Activated naive CD8-positive, alpha-beta T cell treated with anti-CD3 and anti-CD28 coated beads, Interleukin-2, amount 10 ng/mL, durations not matched to agents 7 days and 5 days (primary cell): ENCODE measurements at regions not wholly inside any gene's neighbourhood (a gene's known extent, or its start where the extent isn't known, plus 50 kb on each side); places are given as distances from the start of the nearest gene placed in this dataset.
A peak's percentile ranks its signal among the peaks of the same experiment; 100 is the strongest.
"Not testable (repeated sequence)": the region's sequence is repeated elsewhere in the genome, so short reads cannot be mapped to it uniquely, and the experiment has no call there.

Source experiments
- ATAC-seq: fragments of 150-1000 bp; cut with Tn5 transposase; one replicate; pipeline ENCODE4 v1.10.0; 2021; ENCODE audit warnings: low read depth, moderate library complexity
- POLR2A ChIA-PET: fragments of 350-600 bp; sonication (Branson Sonifier 250); formaldehyde crosslinking; loops from one replicate; lab custom pipeline; 2021; ENCODE audit warnings: antibody characterized with exemption; lab: Charles Lee
- DNase-seq: peaks from one replicate; pipeline ENCODE4 v3.0.0; 2021
- H3K27ac Mint-ChIP-seq: one replicate; pipeline ENCODE4 v1.8.0; 2022; ENCODE audit warnings: mild to moderate bottlenecking, mixed read lengths
- H3K27me3 Mint-ChIP-seq: one replicate; pipeline ENCODE4 v1.8.0; 2022; ENCODE audit warnings: mild to moderate bottlenecking, moderate library complexity, mixed read lengths
- H3K36me3 Mint-ChIP-seq: one replicate; pipeline ENCODE4 v1.8.0; 2021; ENCODE audit warnings: mild to moderate bottlenecking, mixed read lengths
- H3K4me1 Mint-ChIP-seq: one replicate; pipeline ENCODE4 v1.8.0; 2021; ENCODE audit warnings: mixed read lengths
- H3K4me3 Mint-ChIP-seq: one replicate; pipeline ENCODE4 v1.8.0; 2022; ENCODE audit warnings: mild to moderate bottlenecking, moderate library complexity, mixed read lengths
- H3K9me3 Mint-ChIP-seq: one replicate; pipeline ENCODE4 v1.8.0; 2021; ENCODE audit warnings: mixed read lengths

DNA sequence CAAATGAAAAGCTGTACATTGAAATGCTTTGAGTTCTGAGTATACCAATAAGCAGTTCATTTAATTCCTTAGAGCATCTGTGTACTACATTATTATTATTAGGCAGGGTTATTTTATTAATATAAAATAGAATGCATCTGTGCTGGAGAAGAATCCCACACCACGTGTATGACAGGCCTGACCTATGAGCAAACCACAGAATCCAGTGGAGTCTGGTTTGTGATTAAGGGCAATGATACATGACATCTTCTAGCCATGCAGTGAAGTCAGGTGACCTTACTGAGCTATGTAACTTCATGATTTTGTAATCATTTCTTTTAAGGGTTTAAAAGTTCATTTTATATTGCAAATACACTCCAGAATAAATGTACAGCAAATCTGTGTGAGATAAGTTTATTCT, 1165.0 kb upstream of the TENM3 start:
- no peaks in the 10 kb centered on the region for H3K4me1 Mint-ChIP-seq
- H3K27me3 Mint-ChIP-seq = no peaks in the 10 kb centered on the region
- POLR2A ChIA-PET = no interaction called here
- no peak overlapping the region for H3K27ac Mint-ChIP-seq
- H3K4me3 Mint-ChIP-seq = no peak overlapping the region
- DNase-seq = no peak
- no peak for ATAC-seq
- no peaks in the 10 kb centered on the region for H3K36me3 Mint-ChIP-seq
- no peaks in the 10 kb centered on the region for H3K9me3 Mint-ChIP-seq

DNA sequence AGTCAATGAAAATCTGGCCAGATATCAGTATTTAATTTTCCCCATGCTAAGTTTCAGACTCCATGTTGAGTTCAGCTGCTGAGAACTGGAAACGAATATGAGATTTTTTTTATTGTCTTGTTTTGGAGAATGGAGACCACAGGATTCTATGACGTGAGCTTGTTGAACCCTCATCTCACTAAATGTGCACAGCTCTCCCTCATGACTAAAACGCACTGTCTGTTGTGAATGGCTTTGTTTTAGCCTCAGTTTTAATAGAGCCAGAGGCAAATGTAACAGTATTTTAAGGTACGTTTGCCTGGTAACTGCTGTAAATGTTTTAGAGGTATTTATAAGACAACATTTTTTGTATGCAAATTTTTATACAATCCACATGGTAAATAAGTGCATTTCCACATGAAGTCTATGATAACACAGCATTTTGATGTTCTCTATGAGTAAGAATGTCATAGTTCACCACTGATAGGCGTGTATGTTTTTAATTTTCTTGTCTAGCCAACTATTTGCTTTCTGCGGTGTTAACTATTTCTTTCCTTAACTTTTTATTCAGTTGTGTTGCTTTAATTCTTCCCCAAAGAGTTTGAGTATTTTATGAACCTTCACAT, 1159.3 kb upstream of the TENM3 start:
- no peak for ATAC-seq
- Mint-ChIP-seq H3K27me3 (no peaks in the 10 kb centered on the region), H3K27ac (no peak overlapping the region), H3K4me1 (no peaks in the 10 kb centered on the region), H3K9me3 (no peaks in the 10 kb centered on the region), H3K36me3 (no peaks in the 10 kb centered on the region), H3K4me3 (no peak overlapping the region)
- no peak for DNase-seq
- POLR2A ChIA-PET = no interaction called here

DNA sequence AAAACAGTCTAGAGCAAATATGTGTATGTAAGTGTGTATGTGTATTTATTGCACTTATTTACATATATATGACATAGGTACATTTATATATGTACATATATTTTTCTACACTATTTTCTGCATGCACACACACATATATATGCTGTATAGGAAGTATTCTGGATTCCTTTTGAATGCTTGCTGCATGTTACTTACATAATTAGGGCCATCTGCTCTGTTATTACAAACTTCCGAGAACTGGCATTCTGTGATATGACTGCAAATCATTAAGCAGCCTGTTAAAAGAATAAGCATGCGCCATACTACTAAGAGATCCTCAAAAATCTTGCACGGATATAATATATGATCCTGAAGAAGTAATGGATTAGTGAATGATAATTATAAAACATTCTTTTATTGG, 1157.6 kb upstream of the TENM3 start:
- Mint-ChIP-seq H3K4me3 (no peak overlapping the region), H3K36me3 (no peaks in the 10 kb centered on the region), H3K4me1 (no peaks in the 10 kb centered on the region), H3K27me3 (no peaks in the 10 kb centered on the region), H3K9me3 (no peaks in the 10 kb centered on the region), H3K27ac (no peak overlapping the region)
- DNase-seq (no peak), ATAC-seq (no peak)
- POLR2A ChIA-PET = no interaction called here

DNA sequence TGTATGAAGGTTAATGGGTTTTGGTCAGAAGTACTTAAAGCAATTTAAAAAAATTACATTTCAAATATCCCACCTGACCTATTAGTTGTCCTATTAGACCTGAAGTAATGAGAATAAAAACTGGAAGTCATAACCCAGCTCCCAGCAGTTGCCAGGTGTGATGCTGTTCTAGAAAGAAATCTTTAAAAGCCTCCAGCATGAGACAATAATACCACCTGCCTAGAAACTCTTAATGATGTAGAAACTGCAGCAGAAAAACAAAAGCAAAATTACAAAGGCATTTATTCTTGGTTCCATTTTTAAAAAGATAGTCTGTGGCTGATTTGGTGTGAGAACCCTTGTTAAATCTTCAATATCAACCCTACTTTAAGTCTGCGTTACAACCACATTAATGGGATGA, 1137.7 kb upstream of the TENM3 start:
- Mint-ChIP-seq H3K9me3 (no peaks in the 10 kb centered on the region), H3K27me3 (no peaks in the 10 kb centered on the region), H3K36me3 (no peaks in the 10 kb centered on the region), H3K4me1 (no peaks in the 10 kb centered on the region), H3K27ac (no peak overlapping the region), H3K4me3 (no peak overlapping the region)
- DNase-seq (no peak), ATAC-seq (no peak)
- POLR2A ChIA-PET = no interaction called here

DNA sequence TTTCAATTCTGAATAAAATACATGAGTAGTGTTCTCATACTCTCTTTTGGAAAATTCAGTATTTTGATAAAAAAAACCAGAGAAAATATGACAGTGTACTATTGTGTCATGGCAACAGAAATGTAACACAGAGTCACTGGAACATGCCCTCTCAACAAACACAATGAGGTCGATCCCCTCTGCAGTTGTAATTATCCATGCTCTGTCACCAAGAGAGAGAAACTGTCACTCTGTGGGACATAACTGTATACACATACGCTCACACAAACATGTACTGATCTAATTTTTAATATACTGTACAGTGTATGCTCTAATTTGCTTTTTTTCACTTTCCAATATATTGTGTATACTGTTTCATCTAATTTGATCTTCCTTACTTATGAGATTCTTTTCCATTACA, 1136.8 kb upstream of the TENM3 start:
- H3K36me3 Mint-ChIP-seq = no peaks in the 10 kb centered on the region
- POLR2A ChIA-PET = no interaction called here
- no peaks in the 10 kb centered on the region for H3K27me3 Mint-ChIP-seq
- no peak overlapping the region for H3K27ac Mint-ChIP-seq
- H3K9me3 Mint-ChIP-seq = no peaks in the 10 kb centered on the region
- H3K4me3 Mint-ChIP-seq = no peak overlapping the region
- no peaks in the 10 kb centered on the region for H3K4me1 Mint-ChIP-seq
- ATAC-seq (no peak), DNase-seq (no peak)

DNA sequence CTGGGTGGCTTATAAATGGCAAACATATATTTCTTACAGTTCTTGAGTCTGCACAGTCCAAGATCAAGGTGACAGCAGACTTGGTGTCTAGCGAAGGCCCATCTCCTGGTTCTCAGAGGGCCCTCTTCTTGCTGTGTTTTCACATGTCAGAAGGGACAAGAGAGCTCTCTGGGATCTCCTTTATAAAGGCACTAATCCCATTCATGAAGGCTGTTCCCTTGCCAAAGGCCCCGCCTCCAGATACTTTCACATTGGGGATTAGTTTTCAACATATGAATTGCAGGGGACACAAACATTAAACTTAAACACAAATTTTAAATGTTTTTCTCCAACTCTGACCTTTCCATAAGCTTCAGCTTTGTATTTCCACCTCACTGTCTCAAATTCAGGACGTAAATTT, 1135.0 kb upstream of the TENM3 start:
- Mint-ChIP-seq H3K27ac (no peak overlapping the region), H3K36me3 (no peaks in the 10 kb centered on the region), H3K27me3 (no peaks in the 10 kb centered on the region), H3K9me3 (no peaks in the 10 kb centered on the region), H3K4me3 (no peak overlapping the region), H3K4me1 (no peaks in the 10 kb centered on the region)
- ATAC-seq (no peak), DNase-seq (no peak)
- POLR2A ChIA-PET = no interaction called here

DNA sequence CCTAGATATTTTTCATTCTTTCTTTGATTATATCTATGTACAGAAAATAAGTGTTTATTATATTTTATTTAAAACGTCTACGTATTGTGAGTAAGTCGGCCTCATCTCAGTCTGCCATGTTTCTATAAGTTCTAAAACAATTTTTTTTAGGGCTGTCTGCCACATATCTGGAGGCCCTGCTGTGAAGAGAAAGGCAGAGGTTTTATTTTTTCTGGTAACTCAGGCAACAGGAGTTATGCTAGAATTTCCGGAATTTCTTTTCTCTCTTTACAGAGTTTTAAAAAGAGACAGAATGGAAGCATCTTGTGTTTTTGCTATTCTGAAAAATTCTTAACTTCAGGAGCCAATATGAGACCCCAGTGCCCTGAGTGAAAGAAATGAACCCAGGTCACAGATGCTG, 1124.0 kb upstream of the TENM3 start:
- H3K4me3 Mint-ChIP-seq = no peak overlapping the region
- no peaks in the 10 kb centered on the region for H3K9me3 Mint-ChIP-seq
- H3K36me3 Mint-ChIP-seq = no peaks in the 10 kb centered on the region
- POLR2A ChIA-PET = no interaction called here
- ATAC-seq = no peak
- DNase-seq = no peak
- no peak overlapping the region for H3K27ac Mint-ChIP-seq
- no peaks in the 10 kb centered on the region for H3K4me1 Mint-ChIP-seq
- H3K27me3 Mint-ChIP-seq = no peaks in the 10 kb centered on the region

DNA sequence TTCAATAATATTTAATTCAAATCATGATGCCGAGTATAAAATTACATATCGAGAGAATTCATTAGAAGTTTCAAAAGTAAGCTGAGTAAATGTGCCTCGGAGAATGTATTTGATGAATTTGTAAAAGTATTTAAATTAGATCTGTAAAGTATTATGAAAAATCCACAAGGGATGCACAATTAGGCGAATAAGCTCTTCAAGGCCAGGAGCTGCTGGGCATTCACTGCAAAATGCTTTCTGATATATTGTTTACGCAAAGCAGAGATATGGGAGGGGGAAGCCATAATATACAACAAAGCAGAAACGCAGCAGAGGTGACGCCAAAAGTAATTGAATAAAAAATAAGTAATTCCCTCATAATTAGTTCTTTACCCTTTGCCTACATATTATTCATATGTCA, 1121.5 kb upstream of the TENM3 start:
- POLR2A ChIA-PET = no interaction called here
- Mint-ChIP-seq H3K9me3 (no peaks in the 10 kb centered on the region), H3K27me3 (no peaks in the 10 kb centered on the region), H3K36me3 (no peaks in the 10 kb centered on the region), H3K4me1 (no peaks in the 10 kb centered on the region), H3K4me3 (no peak overlapping the region), H3K27ac (no peak overlapping the region)
- DNase-seq (no peak), ATAC-seq (no peak)

DNA sequence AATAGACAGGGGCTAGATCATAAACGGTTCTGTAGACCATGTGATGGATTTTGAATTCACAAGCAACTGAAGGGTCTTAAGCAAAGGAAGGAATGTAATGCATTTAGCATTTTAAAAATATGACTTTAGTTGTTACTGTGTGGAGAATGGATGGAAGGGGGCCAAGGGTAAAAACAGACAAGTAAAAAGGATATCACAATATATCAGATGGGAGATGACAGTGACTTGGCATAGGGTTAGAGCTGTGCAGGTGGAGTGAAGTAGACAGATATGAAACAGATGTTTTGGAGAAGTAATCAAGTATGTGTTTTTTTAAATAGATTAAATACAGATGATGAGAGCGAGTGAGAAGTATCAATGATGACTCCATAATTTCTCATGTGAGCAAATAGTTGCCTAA, 1116.0 kb upstream of the TENM3 start:
- Mint-ChIP-seq H3K9me3 (peaks cover 4% of the 10 kb centered on the region), H3K4me1 (no peaks in the 10 kb centered on the region), H3K27me3 (no peaks in the 10 kb centered on the region), H3K27ac (no peak overlapping the region), H3K36me3 (no peaks in the 10 kb centered on the region), H3K4me3 (no peak overlapping the region)
- POLR2A ChIA-PET = no interaction called here
- DNase-seq (no peak), ATAC-seq (no peak)

DNA sequence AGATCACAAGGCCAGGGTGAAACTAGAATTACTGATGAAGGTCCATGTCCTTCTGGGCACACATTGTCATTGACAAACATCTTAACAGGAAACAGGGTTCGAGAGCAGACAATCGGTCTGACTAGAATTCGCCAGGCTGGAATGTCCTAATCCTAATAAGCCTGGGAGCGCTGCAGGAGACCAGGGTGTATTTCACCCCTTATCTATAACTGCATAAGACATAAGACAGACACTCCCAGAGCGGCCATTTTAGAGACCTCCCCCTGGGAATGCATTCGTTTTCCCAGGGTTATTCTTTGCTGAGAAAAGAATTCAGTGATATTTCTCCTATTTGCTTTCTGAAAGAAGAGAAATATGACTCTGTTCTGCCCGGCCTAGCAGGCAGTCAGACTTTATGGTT, 1112.9 kb upstream of the TENM3 start:
- POLR2A ChIA-PET, H3K36me3 Mint-ChIP-seq, H3K27ac Mint-ChIP-seq, H3K9me3 Mint-ChIP-seq, ATAC-seq, H3K4me3 Mint-ChIP-seq, DNase-seq, H3K27me3 Mint-ChIP-seq, H3K4me1 Mint-ChIP-seq: not testable (repeated sequence)

DNA sequence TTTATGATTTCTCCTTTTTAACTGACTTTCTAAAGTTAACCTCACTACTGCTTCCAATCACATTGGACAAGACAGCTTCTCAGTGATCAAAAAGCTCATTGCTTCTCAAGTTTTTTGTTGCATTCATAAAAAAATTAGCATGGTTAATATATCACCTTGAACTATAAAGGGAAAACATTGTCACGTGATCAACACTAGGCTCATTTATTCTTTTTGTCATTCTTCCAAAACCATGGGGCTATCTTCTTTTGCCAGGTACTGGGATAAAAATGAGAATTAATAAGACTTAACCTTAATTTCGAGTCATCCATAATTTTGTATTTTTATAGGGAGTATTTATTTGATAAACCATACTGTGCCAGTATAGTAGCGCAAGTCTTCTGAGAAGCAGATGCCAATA, 1105.9 kb upstream of the TENM3 start:
- Mint-ChIP-seq H3K27me3 (no peaks in the 10 kb centered on the region), H3K4me3 (no peak overlapping the region), H3K4me1 (no peaks in the 10 kb centered on the region), H3K27ac (no peak overlapping the region), H3K9me3 (no peaks in the 10 kb centered on the region), H3K36me3 (no peaks in the 10 kb centered on the region)
- no peak for ATAC-seq
- DNase-seq = no peak
- POLR2A ChIA-PET = no interaction called here

DNA sequence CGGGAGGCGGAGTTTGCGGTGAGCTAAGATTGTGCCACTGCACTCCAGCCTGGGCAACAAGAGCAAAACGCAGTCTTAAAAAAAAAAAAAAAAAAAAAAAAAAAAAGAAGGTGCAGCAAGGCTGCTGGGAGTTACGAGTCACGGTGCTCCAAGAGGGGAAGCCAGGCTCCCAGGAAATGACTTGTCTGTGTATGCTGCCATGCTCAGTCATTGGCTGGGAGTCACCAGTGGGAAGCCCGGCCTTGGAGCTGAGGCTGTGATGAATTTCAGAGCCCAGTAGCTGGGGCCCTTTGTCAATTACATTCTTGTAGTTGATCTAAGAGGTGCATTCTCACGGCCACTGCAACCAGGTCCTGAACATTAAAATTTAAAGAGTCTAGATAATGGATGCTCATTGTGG, 1105.1 kb upstream of the TENM3 start:
- H3K36me3 Mint-ChIP-seq = no peaks in the 10 kb centered on the region
- no peaks in the 10 kb centered on the region for H3K9me3 Mint-ChIP-seq
- H3K4me1 Mint-ChIP-seq = no peaks in the 10 kb centered on the region
- no peaks in the 10 kb centered on the region for H3K27me3 Mint-ChIP-seq
- DNase-seq (no peak), ATAC-seq (no peak)
- no peak overlapping the region for H3K4me3 Mint-ChIP-seq
- H3K27ac Mint-ChIP-seq = no peak overlapping the region
- POLR2A ChIA-PET = no interaction called here

DNA sequence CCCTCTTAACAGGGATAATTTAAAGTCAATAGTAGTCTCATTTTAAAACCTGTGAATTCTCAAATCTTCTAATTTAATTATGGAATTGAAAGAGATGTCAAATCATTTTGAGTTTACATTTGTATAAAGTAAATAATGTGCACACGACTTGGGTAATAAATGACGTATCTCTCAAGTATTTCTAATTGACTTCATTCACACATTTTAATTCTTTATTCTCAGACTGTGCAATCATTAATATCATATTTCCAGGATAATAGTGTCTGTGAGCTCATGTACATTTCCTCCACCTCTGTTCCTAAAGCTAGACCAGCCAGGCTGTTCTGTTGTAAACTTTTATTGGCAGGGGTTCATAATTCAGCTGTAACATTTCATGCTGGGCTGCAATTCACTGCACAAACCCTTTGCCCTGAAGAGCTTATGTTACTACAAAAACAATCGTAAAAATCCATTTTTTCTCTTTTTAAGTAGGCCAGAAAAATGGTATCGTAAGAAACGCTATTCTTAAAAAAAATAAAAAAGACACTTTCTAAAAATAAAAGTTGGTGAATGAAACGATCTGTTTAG, 1103.1 kb upstream of the TENM3 start:
- POLR2A ChIA-PET = no interaction called here
- no peak for DNase-seq
- H3K36me3 Mint-ChIP-seq = no peaks in the 10 kb centered on the region
- no peaks in the 10 kb centered on the region for H3K9me3 Mint-ChIP-seq
- ATAC-seq = no peak
- no peak overlapping the region for H3K27ac Mint-ChIP-seq
- no peaks in the 10 kb centered on the region for H3K4me1 Mint-ChIP-seq
- no peaks in the 10 kb centered on the region for H3K27me3 Mint-ChIP-seq
- H3K4me3 Mint-ChIP-seq = no peak overlapping the region

DNA sequence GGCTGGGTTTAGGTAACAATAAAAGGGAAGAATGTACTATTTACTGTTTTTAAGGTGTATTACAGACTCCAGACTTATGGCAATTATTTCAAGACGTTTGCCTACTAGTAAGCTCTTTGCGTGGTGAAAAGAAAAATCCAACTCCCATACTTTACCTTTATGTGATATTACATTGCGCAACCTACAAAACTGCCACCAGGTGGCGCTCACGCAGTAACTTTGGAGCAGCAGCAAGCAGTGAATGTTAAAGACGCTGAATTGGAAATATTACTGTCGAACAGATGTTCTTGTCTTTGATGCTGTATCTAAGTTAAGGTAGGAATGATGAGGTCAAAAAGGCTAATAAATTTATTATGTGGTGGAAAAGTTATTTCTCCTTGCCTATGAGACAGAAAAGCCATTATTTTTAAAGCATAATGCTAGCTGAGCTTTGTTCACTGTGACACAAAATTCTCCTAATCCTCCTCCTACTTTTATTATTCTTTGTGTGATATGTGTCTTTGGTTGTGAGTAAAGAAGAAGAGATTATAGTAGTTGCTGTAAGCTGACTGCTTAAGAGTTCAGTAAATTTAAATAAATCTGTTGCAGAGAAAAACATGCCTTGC, 1099.8 kb upstream of the TENM3 start:
- H3K4me3 Mint-ChIP-seq = no peak overlapping the region
- H3K4me1 Mint-ChIP-seq = no peaks in the 10 kb centered on the region
- ATAC-seq (peak; percentile 56), DNase-seq (peak; percentile 71)
- H3K27me3 Mint-ChIP-seq = no peaks in the 10 kb centered on the region
- no peaks in the 10 kb centered on the region for H3K9me3 Mint-ChIP-seq
- H3K36me3 Mint-ChIP-seq = no peaks in the 10 kb centered on the region
- no peak overlapping the region for H3K27ac Mint-ChIP-seq
- POLR2A ChIA-PET = no interaction called here
